ENCODE measurements at regions not wholly inside any gene's neighbourhood (a gene's known extent, or its start where the extent isn't known, plus 50 kb on each side); places are given as distances from the start of the nearest gene placed in this dataset.

GRCh38 chr14:98769326-98769725 is 502.7 kb downstream of the BCL11B start:
- TF ChIP-seq POLR2AphosphoS5 (IDR thresholded peaks at IDR 0.05) (no peak), CTCF (IDR thresholded peaks at IDR 0.05) (no peak), POLR2A (IDR thresholded peaks at IDR 0.05) (no peak)
